ENCODE measurements at regions not wholly inside any gene's neighbourhood (a gene's known extent, or its start where the extent isn't known, plus 50 kb on each side); places are given as distances from the start of the nearest gene placed in this dataset.

DNA sequence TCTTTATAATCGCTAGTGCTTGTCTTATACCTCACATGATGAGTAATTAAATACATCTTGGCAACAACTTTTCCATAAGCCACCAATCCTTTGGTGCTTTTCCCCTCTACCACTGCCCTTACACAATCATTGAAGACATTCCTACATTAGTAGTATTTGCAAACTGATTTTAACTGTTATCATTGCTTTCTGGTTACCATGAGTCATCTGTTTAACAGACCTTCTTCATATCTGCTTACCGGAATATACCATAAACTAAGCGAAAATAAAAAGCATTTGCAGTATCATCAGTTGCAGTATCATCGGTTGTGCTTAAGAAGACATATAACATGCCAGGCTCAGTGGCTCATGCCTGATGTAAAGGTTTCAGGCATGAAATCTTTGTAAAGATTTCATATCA lies 54.8 kb upstream of the PLEKHA5 start:
- WGBS = 81% methylated on average over 4 of the region's 4 CpGs
- TF ChIP-seq, protein P1, sequence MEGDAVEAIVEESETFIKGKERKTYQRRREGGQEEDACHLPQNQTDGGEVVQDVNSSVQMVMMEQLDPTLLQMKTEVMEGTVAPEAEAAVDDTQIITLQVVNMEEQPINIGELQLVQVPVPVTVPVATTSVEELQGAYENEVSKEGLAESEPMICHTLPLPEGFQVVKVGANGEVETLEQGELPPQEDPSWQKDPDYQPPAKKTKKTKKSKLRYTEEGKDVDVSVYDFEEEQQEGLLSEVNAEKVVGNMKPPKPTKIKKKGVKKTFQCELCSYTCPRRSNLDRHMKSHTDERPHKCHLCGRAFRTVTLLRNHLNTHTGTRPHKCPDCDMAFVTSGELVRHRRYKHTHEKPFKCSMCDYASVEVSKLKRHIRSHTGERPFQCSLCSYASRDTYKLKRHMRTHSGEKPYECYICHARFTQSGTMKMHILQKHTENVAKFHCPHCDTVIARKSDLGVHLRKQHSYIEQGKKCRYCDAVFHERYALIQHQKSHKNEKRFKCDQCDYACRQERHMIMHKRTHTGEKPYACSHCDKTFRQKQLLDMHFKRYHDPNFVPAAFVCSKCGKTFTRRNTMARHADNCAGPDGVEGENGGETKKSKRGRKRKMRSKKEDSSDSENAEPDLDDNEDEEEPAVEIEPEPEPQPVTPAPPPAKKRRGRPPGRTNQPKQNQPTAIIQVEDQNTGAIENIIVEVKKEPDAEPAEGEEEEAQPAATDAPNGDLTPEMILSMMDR (IDR thresholded peaks at IDR 0.05; ENCODE audit: low read depth, low read length, missing input control) = no peak
- TF ChIP-seq FOXA1 (IDR thresholded peaks at IDR 0.05) = no peak
- TF ChIP-seq, protein P2, sequence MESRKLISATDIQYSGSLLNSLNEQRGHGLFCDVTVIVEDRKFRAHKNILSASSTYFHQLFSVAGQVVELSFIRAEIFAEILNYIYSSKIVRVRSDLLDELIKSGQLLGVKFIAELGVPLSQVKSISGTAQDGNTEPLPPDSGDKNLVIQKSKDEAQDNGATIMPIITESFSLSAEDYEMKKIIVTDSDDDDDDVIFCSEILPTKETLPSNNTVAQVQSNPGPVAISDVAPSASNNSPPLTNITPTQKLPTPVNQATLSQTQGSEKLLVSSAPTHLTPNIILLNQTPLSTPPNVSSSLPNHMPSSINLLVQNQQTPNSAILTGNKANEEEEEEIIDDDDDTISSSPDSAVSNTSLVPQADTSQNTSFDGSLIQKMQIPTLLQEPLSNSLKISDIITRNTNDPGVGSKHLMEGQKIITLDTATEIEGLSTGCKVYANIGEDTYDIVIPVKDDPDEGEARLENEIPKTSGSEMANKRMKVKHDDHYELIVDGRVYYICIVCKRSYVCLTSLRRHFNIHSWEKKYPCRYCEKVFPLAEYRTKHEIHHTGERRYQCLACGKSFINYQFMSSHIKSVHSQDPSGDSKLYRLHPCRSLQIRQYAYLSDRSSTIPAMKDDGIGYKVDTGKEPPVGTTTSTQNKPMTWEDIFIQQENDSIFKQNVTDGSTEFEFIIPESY (IDR thresholded peaks at IDR 0.05) = no peak
- Histone ChIP-seq H3K9me3 (ENCODE audit: control insufficient read depth in 4 of 4, low read length in 3 of 4) (peaks cover 0 to 2% (median 0%) of the 10 kb centered on the region in 4 donors), H3K4me1 (ENCODE audit: control insufficient read depth in 4 of 4, insufficient read depth in 4 of 4, low read length in 3 of 4) (no peaks in the 10 kb centered on the region), H3K36me3 (ENCODE audit: control insufficient read depth in 4 of 4, insufficient read depth in 3 of 4, low read depth in 1 of 4, low read length in 3 of 4) (no peaks in the 10 kb centered on the region), H3K27me3 (ENCODE audit: control insufficient read depth in 4 of 4, insufficient read depth in 4 of 4, low read length in 3 of 4) (no peaks in the 10 kb centered on the region), H3K27ac (ENCODE audit: low read depth in 1 of 2, low read length in 2 of 2) (no peak overlapping the region), H3K9ac (ENCODE audit: low read depth in 1 of 2, low read length in 2 of 2) (no peak overlapping the region), H3K4me3 (ENCODE audit: low read depth in 1 of 3, low read length in 3 of 3) (no peak overlapping the region)
- no peak for DNase-seq (ENCODE audit: low spot score)

DNA sequence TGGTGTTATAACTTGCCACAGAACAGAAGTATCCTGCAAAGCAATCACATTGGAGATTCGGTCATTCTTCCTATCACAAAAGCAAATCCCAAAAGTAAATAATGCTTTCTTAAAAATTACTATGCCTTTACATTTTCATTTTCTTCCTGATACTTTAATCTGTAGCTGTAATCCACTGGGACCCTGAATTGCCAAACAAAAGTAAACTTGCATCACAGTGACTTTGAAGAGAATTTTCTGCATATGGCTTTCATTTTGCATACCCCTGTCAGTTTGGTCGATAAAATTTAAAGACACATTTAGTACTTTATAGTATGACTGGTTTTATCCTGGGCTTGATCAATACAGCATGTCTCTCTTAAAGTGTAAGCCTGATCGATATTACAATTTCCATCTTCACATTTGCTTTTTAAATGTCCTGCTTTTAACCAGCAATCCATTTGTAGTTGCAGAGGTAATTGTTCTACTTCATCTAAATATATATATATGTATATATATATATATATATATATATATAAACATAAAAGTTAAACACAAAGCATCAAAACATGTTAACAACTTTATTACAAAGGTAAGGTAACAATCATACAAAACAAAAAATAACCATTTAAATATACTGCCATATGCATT lies 53.7 kb upstream of the PLEKHA5 start:
- DNase-seq (ENCODE audit: low spot score) = no peak
- Histone ChIP-seq H3K27ac (ENCODE audit: low read depth in 1 of 2, low read length in 2 of 2) (no peak overlapping the region), H3K9ac (ENCODE audit: low read depth in 1 of 2, low read length in 2 of 2) (no peak overlapping the region), H3K36me3 (ENCODE audit: control insufficient read depth in 4 of 4, insufficient read depth in 3 of 4, low read depth in 1 of 4, low read length in 3 of 4) (no peaks in the 10 kb centered on the region), H3K4me1 (ENCODE audit: control insufficient read depth in 4 of 4, insufficient read depth in 4 of 4, low read length in 3 of 4) (no peaks in the 10 kb centered on the region), H3K27me3 (ENCODE audit: control insufficient read depth in 4 of 4, insufficient read depth in 4 of 4, low read length in 3 of 4) (no peaks in the 10 kb centered on the region), H3K4me3 (ENCODE audit: low read depth in 1 of 3, low read length in 3 of 3) (no peak overlapping the region), H3K9me3 (ENCODE audit: control insufficient read depth in 4 of 4, low read length in 3 of 4) (peaks cover 0 to 2% (median 0%) of the 10 kb centered on the region in 4 donors)
- WGBS = 90% methylated on average over 3 of the region's 3 CpGs
- TF ChIP-seq, protein P1 (IDR thresholded peaks at IDR 0.05; ENCODE audit: low read depth, low read length, missing input control) = no peak
- TF ChIP-seq GABPA (IDR thresholded peaks at IDR 0.05 in 1 of 2, conservative IDR thresholded peaks at IDR 0.05 in 1 of 2) = no peak
- TF ChIP-seq HNF4G (IDR thresholded peaks at IDR 0.05) = no peak
- no peak for TF ChIP-seq RXRA (IDR thresholded peaks at IDR 0.05)
- no peak for TF ChIP-seq RAD21 (IDR thresholded peaks at IDR 0.05)

Data from liver (tissue), 8 donors.